GM12878 (cell line): ENCODE measurements at regions not wholly inside any gene's neighbourhood (a gene's known extent, or its start where the extent isn't known, plus 50 kb on each side); places are given as distances from the start of the nearest gene placed in this dataset.

Experiments used
- ATAC-seq: fragments of 200-7000 bp; cut with Tn5 transposase; 3 replicates; pipeline ENCODE4 v1.9.1; 2020; ENCODE audit warnings: mild to moderate bottlenecking, moderate library complexity
- BruUV-seq: library from RNA; stranded (reverse); fragments of 400-500 nt; replicated peaks from 2 replicates; lab custom pipeline; 2021; lab: Mats Ljungman, UMichigan
- CTCF ChIA-PET: fragments of 300-600 bp; sonication (Branson Sonifier 250); formaldehyde crosslinking; extraction: SDS; loops from one replicate; lab custom pipeline; 2021; ENCODE audit warnings: inconsistent platforms; lab: Yijun Ruan, JAX
- POLR2A ChIA-PET: fragments of 350-600 bp; formaldehyde crosslinking; extraction: SDS; loops from one replicate; lab custom pipeline; 2021; ENCODE audit warnings: inconsistent platforms; lab: Charles Lee
- RAD21 ChIA-PET: fragments of 300-600 bp; sonication (Branson Sonifier 250); formaldehyde crosslinking; loops from one replicate; lab custom pipeline; 2023; ENCODE audit warnings: antibody characterized with exemption; ENCODE audit not compliant: unreplicated experiment; lab: Charles Lee
- SMC1A ChIA-PET: fragments of 300-600 bp; sonication (Branson Sonifier 250); formaldehyde crosslinking; loops from one replicate; lab custom pipeline; 2023; ENCODE audit not compliant: unreplicated experiment, uncharacterized antibody; lab: Charles Lee
- DNase-seq: peaks from one replicate; pipeline ENCODE4 v3.0.0-alpha.2; 2011; ENCODE audit warnings: low read depth, low spot score
- FAIRE-seq: peaks from 3 replicates; lab custom pipeline; 2011; peaks lifted over from hg19 to GRCh38; lab: Jason Lieb, UNC
- H2AFZ ChIP-seq: 2 replicates; pipeline ENCODE4 v1.6.0; 2011; ENCODE audit warnings: low read depth, low read length, control low read depth; ENCODE audit not compliant: control insufficient read depth
- H3K27ac ChIP-seq: 2 replicates; pipeline ENCODE4 v1.5.1; 2011; ENCODE audit warnings: control low read depth; ENCODE audit not compliant: control insufficient read depth, insufficient read depth
- H3K27me3 ChIP-seq, 2 experiments: replicated peaks in 1 of 2; 2 replicates each; pipeline versions ENCODE4 v1.6.0 to v1.6.1; 2011; ENCODE audit warnings: low read length in 1 of 2; ENCODE audit not compliant: control insufficient read depth in 2 of 2, insufficient read depth in 2 of 2
- H3K36me3 ChIP-seq, 2 experiments: 2 replicates each; pipeline ENCODE4 v1.5.1; 2011; ENCODE audit warnings: low read length in 1 of 2; ENCODE audit not compliant: control insufficient read depth in 2 of 2, insufficient read depth in 2 of 2
- H3K4me1 ChIP-seq: 2 replicates; pipeline ENCODE4 v1.6.1; 2011; ENCODE audit warnings: mild to moderate bottlenecking, low read length, moderate library complexity, mixed read lengths; ENCODE audit not compliant: control insufficient read depth, insufficient read depth
- H3K4me2 ChIP-seq: 2 replicates; pipeline ENCODE4 v1.6.0; 2011; ENCODE audit warnings: control low read depth; ENCODE audit not compliant: control insufficient read depth, insufficient read depth
- H3K4me3 ChIP-seq: fragments of 200-600 bp; sonication (generic); 2 replicates; pipeline ENCODE4 v1.5.1; 2016
- H3K79me2 ChIP-seq: 2 replicates; pipeline ENCODE4 v1.6.0; 2011; ENCODE audit warnings: low read length; ENCODE audit not compliant: control insufficient read depth, insufficient read depth
- H3K9ac ChIP-seq: 2 replicates; pipeline ENCODE4 v1.8.0; 2011; ENCODE audit warnings: low read length, control low read depth, mixed read lengths; ENCODE audit not compliant: control insufficient read depth, insufficient read depth
- H3K9me3 ChIP-seq: replicated peaks from 3 replicates; pipeline ENCODE4 v1.5.1; 2011; ENCODE audit warnings: mild to moderate bottlenecking, low read length; ENCODE audit not compliant: control insufficient read depth, insufficient read depth
- H4K20me1 ChIP-seq: 2 replicates; pipeline ENCODE4 v1.6.0; 2011; ENCODE audit not compliant: control insufficient read depth, insufficient read depth
- ASH2L ChIP-seq: fragments of 300-600, 200-600 bp; sonication (generic); IDR thresholded peaks from 2 replicates; pipeline ENCODE4 v1.6.1; 2017; ENCODE audit warnings: low read depth, mild to moderate bottlenecking, borderline replicate concordance
- ATF3 ChIP-seq: IDR thresholded peaks from 2 replicates; pipeline ENCODE4 v1.6.1; 2011; ENCODE audit warnings: low read depth, mild to moderate bottlenecking, low read length, moderate library complexity, borderline replicate concordance; ENCODE audit errors: extremely low read depth
- FOXM1 ChIP-seq: IDR thresholded peaks from 2 replicates; pipeline ENCODE4 v1.6.1; 2012; ENCODE audit warnings: low read depth, mild to moderate bottlenecking, inconsistent platforms, low read length, moderate library complexity
- MTA3 ChIP-seq: IDR thresholded peaks from 2 replicates; pipeline ENCODE4 v1.6.1; 2012; ENCODE audit warnings: low read length, inconsistent platforms, borderline replicate concordance
- PAX5 ChIP-seq: IDR thresholded peaks from 2 replicates; pipeline ENCODE4 v1.6.1; 2011; ENCODE audit warnings: low read depth, low read length, borderline replicate concordance
- PKNOX1 ChIP-seq: fragments of 450-650 bp; IDR thresholded peaks from 2 replicates; pipeline ENCODE4 v1.6.1; 2016; ENCODE audit warnings: mild to moderate bottlenecking
- RAD21 ChIP-seq: IDR thresholded peaks from 2 replicates; pipeline ENCODE4 v1.6.1; 2011; ENCODE audit warnings: mild to moderate bottlenecking, low read depth, low read length, moderate library complexity; ENCODE audit not compliant: insufficient read depth
- SIX5 ChIP-seq: IDR thresholded peaks from 2 replicates; pipeline ENCODE4 v1.6.1; 2011; ENCODE audit warnings: mild to moderate bottlenecking, low read depth, low read length, moderate library complexity; ENCODE audit not compliant: severe bottlenecking
- STAT1 ChIP-seq: fragments of 450-650 bp; conservative IDR thresholded peaks from 2 replicates; pipeline ENCODE4 v1.6.1; 2014; ENCODE audit warnings: antibody characterized with exemption, mild to moderate bottlenecking
- in situ Hi-C: fragments of 300-500 bp; cut with MboI; formaldehyde crosslinking; loops from 9 replicates; pipeline ENCODE4 v1.14.3; 2018; ENCODE audit warnings: mixed read lengths
- intact Hi-C: fragments of 100-400 bp; cut with micrococcal nuclease; formaldehyde crosslinking; loops from one replicate; pipeline ENCODE4 v1.14.2; 2022; ENCODE audit not compliant: unreplicated experiment

DNA sequence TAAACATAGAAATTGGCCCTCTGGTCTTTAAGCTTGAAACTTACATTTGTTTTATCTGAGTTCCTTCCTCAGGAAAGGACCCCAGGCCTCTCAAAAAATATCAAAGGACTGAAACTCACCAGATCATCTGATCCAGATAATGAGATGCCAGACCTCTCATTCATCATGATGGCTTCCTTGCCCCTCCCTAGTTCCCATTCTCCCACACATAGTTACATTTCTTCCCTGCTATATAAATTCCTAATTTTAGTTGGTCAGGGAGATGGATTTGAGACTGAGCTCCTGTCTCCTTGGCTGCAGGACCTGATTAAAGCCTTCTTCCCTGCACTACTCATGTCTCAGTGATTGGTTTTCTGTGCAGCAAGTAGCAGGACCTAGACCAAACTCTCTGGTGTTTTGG lies 119.4 kb upstream of the SPIN1 start:
- intact Hi-C loops, result no loop called here
- FAIRE-seq (no peak), ATAC-seq (no peak), DNase-seq (no peak)
- no peak overlapping the region for H3K9ac ChIP-seq
- H3K4me3 ChIP-seq, result no peak overlapping the region
- H4K20me1 ChIP-seq, result no peaks in the 10 kb centered on the region
- SMC1A ChIA-PET, result no interaction called here
- no peaks in the 10 kb centered on the region for H3K79me2 ChIP-seq
- H2AFZ ChIP-seq, result no peak overlapping the region
- TF ChIP-seq ATF3, result no peak
- no peak for TF ChIP-seq PAX5
- TF ChIP-seq FOXM1, result no peak
- no peak for TF ChIP-seq ASH2L
- TF ChIP-seq SIX5, result no peak
- TF ChIP-seq STAT1, result no peak
- no peak for TF ChIP-seq RAD21
- no peak for TF ChIP-seq PKNOX1
- TF ChIP-seq MTA3, result no peak
- H3K4me1 ChIP-seq, result no peaks in the 10 kb centered on the region
- H3K27me3 ChIP-seq, result no peaks in the 10 kb centered on the region
- CTCF ChIA-PET, result no interaction called here
- no peak overlapping the region for H3K27ac ChIP-seq
- H3K4me2 ChIP-seq, result no peak overlapping the region
- no peaks in the 10 kb centered on the region; the same call in 2 of the 3 replicates for H3K9me3 ChIP-seq
- POLR2A ChIA-PET, result no interaction called here
- RAD21 ChIA-PET, result no interaction called here
- in situ Hi-C loops, result no loop called here
- no peaks in the 10 kb centered on the region for H3K36me3 ChIP-seq
- no TSS peak for BruUV-seq
